HG03442 (cell line): ENCODE measurements at regions not wholly inside any gene's neighbourhood (a gene's known extent, or its start where the extent isn't known, plus 50 kb on each side); places are given as distances from the start of the nearest gene placed in this dataset.
"Not testable (repeated sequence)": the region's sequence is repeated elsewhere in the genome, so short reads cannot be mapped to it uniquely, and the experiment has no call there.

Source experiments
- ATAC-seq: cut with Tn5 transposase; IDR thresholded peaks from one replicate; pipeline ENCODE4 v1.9.1; 2021; ENCODE audit warnings: mild to moderate bottlenecking, moderate library complexity; ENCODE audit not compliant: unreplicated experiment

DNA sequence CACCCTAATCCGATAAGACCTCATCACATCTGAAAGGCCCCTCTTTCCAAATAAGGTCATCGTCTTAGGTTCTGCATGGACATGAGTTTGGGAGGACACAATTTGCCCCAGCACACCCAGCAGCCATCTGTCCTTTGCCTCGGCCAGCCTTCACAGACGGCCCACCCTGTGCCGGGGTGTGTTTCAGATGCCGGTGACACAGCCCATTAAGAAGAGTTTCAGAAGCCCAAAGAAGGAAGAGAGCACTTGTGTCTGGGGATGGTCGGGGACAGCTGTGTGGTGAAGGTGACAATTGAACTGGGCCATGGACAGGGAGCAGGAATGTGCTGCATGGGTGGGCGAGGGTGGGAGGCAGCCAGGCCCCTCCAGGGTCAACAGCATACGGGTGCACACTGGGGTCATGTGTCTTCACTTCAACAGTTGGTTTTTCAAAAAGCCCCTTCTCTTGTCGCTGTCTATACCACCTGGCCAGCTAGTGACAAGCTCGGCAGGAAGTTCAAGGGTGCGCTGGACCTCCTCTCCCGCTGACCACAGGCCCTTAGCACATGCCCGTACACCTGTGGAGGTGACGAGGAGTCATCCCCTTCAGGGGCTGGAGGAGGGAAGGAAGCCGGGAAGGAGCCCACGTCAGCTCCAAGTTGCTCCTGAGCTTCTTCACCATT is 183.1 kb downstream of the C16orf95 start:
- ATAC-seq = no peak

DNA sequence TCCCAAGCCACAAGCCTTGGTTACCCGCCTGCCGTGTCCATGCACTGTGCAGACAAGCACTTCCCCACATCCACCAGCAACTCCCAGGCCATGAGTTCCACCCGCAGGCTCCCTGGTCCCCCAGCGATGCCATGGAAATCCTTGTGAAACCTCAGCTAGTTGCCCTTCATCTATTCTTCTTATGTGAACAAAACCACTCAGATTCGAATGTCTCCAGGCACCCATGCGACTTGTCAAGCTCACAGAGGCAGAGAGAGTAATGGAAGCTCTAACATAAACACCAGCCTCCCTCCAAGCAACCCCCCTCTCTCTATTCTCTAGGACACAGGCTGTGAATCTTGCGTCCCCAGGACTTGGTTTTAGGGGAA is 182.6 kb downstream of the C16orf95 start:
- no peak for ATAC-seq

DNA sequence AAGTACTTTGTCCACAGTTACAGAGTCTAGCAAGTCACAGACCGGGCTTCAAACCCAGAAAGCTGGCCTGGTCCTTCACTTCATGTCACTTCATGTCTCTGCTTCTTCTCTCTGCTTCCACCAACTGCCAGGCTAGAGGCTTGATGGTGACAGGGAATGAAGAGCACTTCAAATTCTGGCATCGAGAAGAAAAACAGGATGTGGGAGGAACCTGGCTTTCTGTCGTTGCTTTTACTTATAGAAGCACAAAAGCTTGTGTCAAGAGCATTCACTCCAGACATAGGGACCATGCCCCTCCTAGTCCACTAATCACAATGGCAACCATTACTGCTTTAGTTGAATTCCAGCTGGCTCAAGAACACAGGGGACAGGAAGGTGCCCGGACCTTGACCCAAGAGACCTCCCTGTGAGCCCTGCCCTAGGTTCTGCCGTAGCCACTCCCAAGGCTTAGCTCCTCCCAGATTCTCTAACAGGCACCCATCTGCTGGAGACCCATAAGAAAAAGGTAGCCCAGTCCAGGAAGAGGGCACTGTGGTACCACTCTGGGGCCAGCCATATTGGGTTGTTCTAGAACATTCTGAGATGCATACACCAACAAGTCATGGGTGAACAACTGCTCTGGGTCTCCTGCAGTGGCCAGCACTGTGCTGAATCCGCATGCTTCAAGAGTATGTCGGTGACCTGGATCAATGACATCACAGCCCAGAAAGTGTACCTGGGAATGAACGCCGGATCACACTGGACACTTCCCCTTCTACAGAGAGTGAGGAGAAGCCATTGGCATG is 181.8 kb downstream of the C16orf95 start:
- ATAC-seq = no peak

- ATAC-seq = no peak
Measured at GRCh38 chr16:87138316-87138715, 178.9 kb downstream of the C16orf95 start.

DNA sequence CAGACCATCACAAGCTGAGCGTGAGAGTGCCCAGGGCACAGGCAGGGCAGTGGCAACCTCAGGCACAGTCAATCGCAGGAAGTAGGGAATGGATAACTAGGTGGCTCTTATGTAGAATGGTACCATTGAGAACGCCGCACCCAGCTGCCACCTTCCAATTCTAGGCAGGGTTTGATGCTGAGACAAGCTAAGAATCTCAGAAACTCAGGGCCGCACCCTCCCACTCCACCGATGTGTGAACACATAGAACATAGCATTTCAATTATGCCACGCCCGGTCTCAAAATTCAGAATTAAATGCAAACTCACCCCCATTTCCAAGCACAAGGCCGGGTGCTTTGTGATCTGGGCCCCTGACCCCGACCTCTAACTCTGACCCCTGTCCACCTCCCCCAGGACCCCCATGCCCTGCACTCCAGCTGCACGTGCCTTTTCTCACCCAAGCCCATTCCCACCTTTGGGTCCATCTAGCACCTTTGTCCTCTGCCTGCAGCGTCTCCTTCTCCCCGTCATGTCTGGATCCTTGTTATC is 178.4 kb downstream of the C16orf95 start:
- no peak for ATAC-seq

GRCh38 chr16:87140211-87141200 is 176.7 kb downstream of the C16orf95 start:
- no peak for ATAC-seq

DNA sequence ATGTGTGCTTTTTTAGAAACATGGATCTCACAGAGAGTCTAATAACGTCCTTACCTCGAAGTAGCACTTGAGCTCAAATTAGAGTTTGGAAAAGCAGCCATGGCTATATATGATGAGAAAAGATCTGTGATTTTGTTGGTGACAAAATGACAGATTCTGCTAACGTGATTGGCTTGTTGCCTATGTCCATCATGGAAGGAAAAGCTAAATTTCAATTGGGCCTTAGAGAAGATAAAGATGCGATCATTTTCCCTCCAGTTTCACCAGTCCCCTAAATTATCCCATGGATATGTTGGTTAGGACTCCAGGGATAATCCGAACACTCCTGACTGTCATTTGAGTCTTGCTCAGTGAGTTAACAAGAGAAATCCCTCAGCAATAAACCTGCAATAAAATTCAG is 175.8 kb downstream of the C16orf95 start:
- ATAC-seq = no peak

DNA sequence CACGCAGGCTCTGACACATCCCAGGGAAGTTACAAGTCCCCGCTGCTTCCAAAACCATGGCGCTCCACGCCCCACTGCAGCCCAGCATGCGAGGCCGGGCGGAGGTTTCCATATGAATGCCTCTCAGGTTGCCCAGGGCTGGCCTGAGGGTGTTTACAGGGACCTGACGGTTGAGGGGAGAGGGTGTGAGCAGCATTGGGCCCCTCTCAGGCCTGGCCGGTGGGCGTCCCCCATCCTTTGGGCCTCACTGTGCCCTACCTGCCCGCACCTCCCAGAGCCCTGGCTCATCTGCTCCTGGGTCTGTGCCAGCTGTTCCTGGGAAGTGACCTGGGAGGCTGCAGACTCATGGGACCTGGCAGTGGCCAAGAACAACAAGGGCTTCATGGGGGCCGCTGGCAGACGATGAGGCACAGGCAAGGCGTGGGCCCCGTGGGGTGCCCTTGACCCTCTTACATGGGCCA is 173.5 kb downstream of the C16orf95 start:
- ATAC-seq = no peak

GRCh38 chr16:87144232-87144631 is 173.0 kb downstream of the C16orf95 start:
- no peak for ATAC-seq

- no peak for ATAC-seq
Measured at GRCh38 chr16:87145181-87146176, 171.7 kb downstream of the C16orf95 start.

- no peak for ATAC-seq
Measured at GRCh38 chr16:87146676-87147075, 170.5 kb downstream of the C16orf95 start.

DNA sequence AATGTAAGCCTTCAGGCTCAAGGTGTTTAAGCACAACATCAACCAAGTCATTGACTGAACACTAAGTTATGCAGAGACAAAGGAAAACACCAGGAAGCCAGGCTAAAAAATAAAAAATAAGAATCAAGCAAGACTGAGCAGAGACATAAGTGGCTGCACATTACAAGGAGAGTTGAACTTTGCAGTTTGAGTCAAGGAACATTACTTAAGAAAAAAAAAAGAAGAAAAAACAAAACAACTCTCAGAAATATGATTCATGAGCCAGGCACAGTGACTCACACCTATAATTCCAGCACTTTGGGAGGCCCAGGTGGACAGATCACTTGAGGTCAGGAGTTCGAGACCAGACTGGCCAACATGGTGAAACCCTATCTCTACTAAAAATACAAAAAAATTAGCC is 168.1 kb downstream of the C16orf95 start:
- ATAC-seq = no peak

DNA sequence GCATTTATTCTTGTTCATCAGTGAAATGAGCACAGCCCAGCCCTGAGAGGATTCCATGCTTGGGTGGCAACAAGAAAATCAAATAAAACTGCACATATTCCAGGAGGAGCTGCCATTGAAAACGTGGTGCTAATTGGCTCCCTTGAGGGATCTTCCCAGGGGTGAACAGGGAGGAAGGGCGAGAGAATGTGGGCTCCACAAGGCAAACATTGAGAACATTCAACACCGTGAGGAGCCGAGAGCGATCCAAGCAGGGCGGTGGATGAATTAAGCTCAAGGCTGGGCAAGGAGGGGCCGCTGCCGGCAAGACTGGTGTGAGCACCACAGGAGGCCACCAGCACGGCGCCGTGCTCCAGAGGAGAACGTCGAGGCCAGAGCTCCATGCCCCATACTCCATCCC is 166.9 kb downstream of the C16orf95 start:
- ATAC-seq = no peak

DNA sequence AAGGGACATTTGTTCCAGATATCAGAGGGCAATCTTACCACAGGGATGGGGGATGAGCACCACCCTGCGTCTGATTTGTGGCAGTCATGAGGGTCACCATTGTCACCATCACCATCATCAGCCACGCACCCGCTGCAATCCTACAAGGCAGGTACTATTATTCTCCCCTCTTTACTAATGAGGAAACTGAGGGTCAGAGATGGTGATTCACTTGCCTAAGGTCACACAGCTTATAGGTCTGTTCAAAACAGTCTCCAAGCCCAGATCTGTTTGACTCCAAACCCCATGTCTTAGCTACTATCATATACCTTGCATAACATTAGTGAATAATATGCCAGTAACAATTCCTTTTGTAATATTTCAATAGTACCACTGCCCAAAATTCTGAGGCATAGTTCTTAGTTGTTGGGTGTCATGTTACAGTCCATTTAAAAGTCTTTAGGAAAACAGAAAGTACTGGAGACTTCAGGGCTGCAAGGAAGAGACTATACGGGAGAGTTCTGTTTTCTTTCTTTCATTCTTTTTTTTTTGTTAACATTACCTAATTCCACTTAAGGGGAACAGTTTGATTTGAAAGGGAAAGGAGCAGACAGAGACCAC is 166.4 kb downstream of the C16orf95 start:
- ATAC-seq = no peak

DNA sequence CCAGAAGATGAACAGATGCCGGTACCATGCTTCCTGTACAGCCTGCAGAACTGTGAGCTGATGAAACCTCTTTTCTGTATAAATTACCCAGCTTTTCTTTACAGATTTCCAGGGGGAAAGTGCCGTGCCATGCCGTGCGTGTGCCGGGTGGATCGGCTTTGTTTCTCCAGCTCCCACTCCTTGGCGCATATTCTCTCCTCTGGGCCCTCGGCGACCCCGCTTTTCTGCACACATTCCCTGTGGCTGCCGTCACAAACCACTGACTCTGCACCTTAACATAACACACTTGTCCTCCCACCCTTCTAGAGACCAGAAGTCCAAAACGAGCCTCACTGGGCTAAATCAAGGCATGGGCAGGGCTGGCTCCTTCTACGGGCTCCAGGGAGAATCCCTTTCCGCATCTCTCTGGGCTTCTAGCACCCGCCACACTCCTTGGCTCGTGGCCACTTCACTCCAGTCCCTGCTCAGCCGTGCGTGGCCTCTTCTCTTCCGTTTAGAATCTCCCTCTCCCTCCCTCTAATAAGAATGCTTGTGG is 164.9 kb downstream of the C16orf95 start:
- no peak for ATAC-seq

- no peak for ATAC-seq
Measured at GRCh38 chr16:87153326-87153725, 163.9 kb downstream of the C16orf95 start.

DNA sequence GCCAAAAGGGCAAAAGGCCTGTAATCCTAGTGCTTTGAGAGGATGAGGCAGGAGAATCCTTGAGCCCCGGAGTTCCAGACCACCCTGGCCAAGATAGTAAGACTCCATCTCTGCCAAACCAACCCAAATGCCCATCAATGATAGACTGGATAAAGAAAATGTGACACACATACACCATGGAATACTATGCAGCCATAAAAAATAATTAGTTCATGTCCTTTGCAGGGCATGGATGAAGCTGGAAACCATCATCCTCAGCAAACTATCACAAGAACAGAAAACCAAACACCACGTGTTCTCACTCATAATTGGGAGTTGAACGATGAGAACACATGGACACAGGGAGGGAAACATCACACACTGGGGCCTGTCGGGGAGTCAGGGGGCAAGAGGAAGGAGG is 161.9 kb downstream of the C16orf95 start:
- ATAC-seq = not testable (repeated sequence)

DNA sequence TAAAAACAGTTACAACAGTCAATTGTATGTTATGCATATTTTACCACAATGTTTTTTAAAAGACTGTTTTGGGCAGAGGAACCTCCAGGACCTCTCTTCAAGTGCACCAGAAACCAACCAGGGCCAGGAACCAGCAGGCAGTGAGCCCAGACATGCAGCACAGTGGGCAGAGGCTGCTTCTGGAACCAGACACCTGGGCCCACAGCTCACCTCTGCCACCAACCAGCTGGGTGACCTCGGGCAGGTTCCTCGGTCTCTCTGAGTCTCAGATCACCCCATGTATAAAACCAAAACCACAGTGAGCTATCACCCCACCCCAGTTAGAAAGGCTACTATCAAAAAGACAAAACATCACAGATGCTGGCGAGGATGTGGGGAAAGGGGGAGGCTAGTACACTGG is 161.0 kb downstream of the C16orf95 start:
- no peak for ATAC-seq

DNA sequence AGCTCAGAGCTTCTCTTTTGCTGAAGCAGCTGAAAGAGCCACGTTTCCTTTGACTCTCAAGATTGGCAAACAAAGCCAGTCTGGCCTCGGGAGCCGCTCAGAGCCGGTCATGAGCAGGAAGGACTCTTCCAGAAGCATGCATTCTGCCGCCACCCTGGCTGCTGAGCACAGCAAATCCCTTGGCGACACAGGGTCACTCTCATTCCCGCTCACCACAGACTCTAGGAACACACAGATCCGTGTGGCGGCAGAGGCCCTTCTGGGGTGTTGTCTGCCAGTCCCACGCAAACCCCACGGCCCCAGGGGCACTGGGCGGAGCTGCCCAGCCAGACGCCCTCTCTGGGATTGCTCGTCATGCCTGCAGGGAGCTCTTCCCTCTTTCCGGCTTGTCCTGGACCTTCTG is 157.0 kb downstream of the C16orf95 start:
- ATAC-seq = no peak
